HG03469 (cell line): ENCODE measurements at regions not wholly inside any gene's neighbourhood (a gene's known extent, or its start where the extent isn't known, plus 50 kb on each side); places are given as distances from the start of the nearest gene placed in this dataset.

Experiments used
- ATAC-seq: cut with Tn5 transposase; IDR thresholded peaks from one replicate; pipeline ENCODE4 v1.9.1; 2021; ENCODE audit warnings: mild to moderate bottlenecking, moderate library complexity, moderate number of reproducible peaks; ENCODE audit not compliant: unreplicated experiment

GRCh38 chrX:79300856-79301255 is 66.3 kb downstream of the ITM2A start:
- no peak for ATAC-seq

GRCh38 chrX:79290596-79290995 is 76.5 kb downstream of the ITM2A start:
- ATAC-seq, result no peak

GRCh38 chrX:79288733-79289132 is 78.4 kb downstream of the ITM2A start:
- no peak for ATAC-seq

GRCh38 chrX:79287724-79288123 is 79.4 kb downstream of the ITM2A start:
- no peak for ATAC-seq

GRCh38 chrX:79281775-79282174 is 85.4 kb downstream of the ITM2A start:
- no peak for ATAC-seq

- peak; percentile 93 for ATAC-seq
Observed at GRCh38 chrX:79270401-79270800, 96.7 kb downstream of the ITM2A start.

- ATAC-seq, result no peak
Observed at GRCh38 chrX:79268788-79269187, 98.3 kb downstream of the ITM2A start.

GRCh38 chrX:79266702-79267101 is 100.4 kb downstream of the ITM2A start:
- ATAC-seq, result no peak

GRCh38 chrX:79263550-79263949 is 103.6 kb downstream of the ITM2A start:
- no peak for ATAC-seq

GRCh38 chrX:79259073-79259689 is 108.0 kb downstream of the ITM2A start:
- peak; percentile 82 for ATAC-seq

- ATAC-seq, result no peak
Observed at GRCh38 chrX:79243691-79244090, 99.2 kb downstream of the GPR174 start.

GRCh38 chrX:79235899-79236298 is 91.4 kb downstream of the GPR174 start:
- no peak for ATAC-seq

- ATAC-seq, result no peak
Observed at GRCh38 chrX:79231662-79232061, 87.2 kb downstream of the GPR174 start.
